ENCODE measurements at regions not wholly inside any gene's neighbourhood (a gene's known extent, or its start where the extent isn't known, plus 50 kb on each side); places are given as distances from the start of the nearest gene placed in this dataset.

- DNase-seq: no peak
- Histone ChIP-seq H3K27me3 (no peaks in the 10 kb centered on the region), H3K4me1 (peaks cover 0 to 15% (median 10%) of the 10 kb centered on the region in 4 donors), H3K27ac (no peak overlapping the region), H3K4me3 (no peak overlapping the region), H3K36me3 (no peaks in the 10 kb centered on the region), H3K9me3 (no peaks in the 10 kb centered on the region)
- TF ChIP-seq CTCF (IDR thresholded peaks at IDR 0.05): no peak
- TF ChIP-seq POLR2A (IDR thresholded peaks at IDR 0.05): no peak
- TF ChIP-seq EP300 (IDR thresholded peaks at IDR 0.05): no peak
- TF ChIP-seq POLR2AphosphoS5 (IDR thresholded peaks at IDR 0.05): no peak
- intact Hi-C loops (cut with DNase I; ENCODE audit: low total_unique reads): no loop called here
- 93 to 97% (median 96%) methylated on average over 8 of the region's 8 CpGs for WGBS, 5 donors
These were observed 52.6 kb upstream of the PTPRK start for GRCh38 chr6:128573036-128573435.

GRCh38 chr6:128572294-128572693 is 51.9 kb upstream of the PTPRK start:
- intact Hi-C loops (cut with DNase I; ENCODE audit: low total_unique reads): no loop called here
- Histone ChIP-seq H3K9me3 (no peaks in the 10 kb centered on the region), H3K36me3 (no peaks in the 10 kb centered on the region), H3K27me3 (no peaks in the 10 kb centered on the region), H3K4me1 (peaks cover 0 to 15% (median 10%) of the 10 kb centered on the region in 4 donors), H3K4me3 (no peak overlapping the region), H3K27ac (no peak overlapping the region)
- 72 to 95% (median 87%) methylated on average over 1 of the region's 1 CpG for WGBS, 5 donors
- TF ChIP-seq EP300 (IDR thresholded peaks at IDR 0.05): no peak
- no peak for TF ChIP-seq POLR2A (IDR thresholded peaks at IDR 0.05)
- TF ChIP-seq CTCF (IDR thresholded peaks at IDR 0.05): no peak
- no peak for TF ChIP-seq POLR2AphosphoS5 (IDR thresholded peaks at IDR 0.05)
- no peak for DNase-seq

GRCh38 chr6:128570680-128571063 is 50.3 kb upstream of the PTPRK start:
- Histone ChIP-seq H3K4me3 (no peak overlapping the region), H3K4me1 (peaks cover 0 to 15% (median 10%) of the 10 kb centered on the region in 4 donors), H3K27ac (peak overlapping the region in 1 of 5 donors; percentile 35), H3K9me3 (no peaks in the 10 kb centered on the region), H3K27me3 (no peaks in the 10 kb centered on the region), H3K36me3 (no peaks in the 10 kb centered on the region)
- intact Hi-C loops (cut with DNase I; ENCODE audit: low total_unique reads): no loop called here
- no peak for DNase-seq
- WGBS, 5 donors: 58 to 73% (median 72%) methylated on average over 3 of the region's 3 CpGs
- TF ChIP-seq EP300 (IDR thresholded peaks at IDR 0.05): no peak

GRCh38 chr6:128569732-128570679 is 49.6 kb upstream of the PTPRK start:
- DNase-seq: peak in 1 of 2 donors; percentile 44
- no peaks in the 10 kb centered on the region for H3K36me3 ChIP-seq
- H3K9me3 ChIP-seq: no peaks in the 10 kb centered on the region
- no peak overlapping the region for H3K4me3 ChIP-seq
- intact Hi-C loops (cut with DNase I; ENCODE audit: low total_unique reads): no loop called here
- no peaks in the 10 kb centered on the region for H3K27me3 ChIP-seq
- WGBS, 5 donors: 23 to 53% (median 30%) methylated on average over 5 of the region's 5 CpGs
- no peak for TF ChIP-seq POLR2A (IDR thresholded peaks at IDR 0.05)
- no peak for TF ChIP-seq POLR2AphosphoS5 (IDR thresholded peaks at IDR 0.05)
- TF ChIP-seq EP300 (IDR thresholded peaks at IDR 0.05): no peak
- TF ChIP-seq CTCF (IDR thresholded peaks at IDR 0.05): no peak
- peak overlapping the region in 1 of 5 donors; percentile 35 for H3K27ac ChIP-seq
- H3K4me1 ChIP-seq: peaks cover 0 to 15% (median 10%) of the 10 kb centered on the region in 4 donors

Small RNAs in the stretch of these regions (small RNA-seq; reads per million reads assigned to genes)
- gene RF00019: 0 reads per million in 4 donors

All from stomach (tissue), 8 donors.